Fibroblast of gingiva (primary cell): ENCODE measurements at regions not wholly inside any gene's neighbourhood (a gene's known extent, or its start where the extent isn't known, plus 50 kb on each side); places are given as distances from the start of the nearest gene placed in this dataset.
"Not testable (repeated sequence)": the region's sequence is repeated elsewhere in the genome, so short reads cannot be mapped to it uniquely, and the experiment has no call there.

ENCODE experiments used
- DNase-seq: peaks from one replicate; pipeline ENCODE4 v3.0.0-alpha.2; 2011; ENCODE audit warnings: low read depth

DNA sequence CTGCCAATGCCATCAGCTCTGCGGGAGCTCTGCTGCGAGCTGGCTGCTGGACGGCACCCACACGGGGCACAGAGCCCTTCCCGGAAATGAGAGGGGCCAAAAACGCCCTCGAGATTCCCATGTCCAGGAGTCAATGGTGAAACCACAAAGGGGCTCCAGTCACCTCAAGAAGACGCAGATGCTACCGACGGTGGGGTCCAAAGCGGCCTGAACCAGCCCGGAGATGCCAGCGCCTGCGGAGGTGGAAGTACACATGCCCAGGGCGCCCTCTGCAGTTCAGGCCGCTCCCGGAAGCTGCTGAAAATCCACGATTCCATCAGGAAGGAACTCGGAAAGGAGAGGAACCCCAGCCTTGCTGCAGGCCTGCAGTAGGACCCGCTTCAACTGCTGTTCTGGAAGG lies 82.4 kb upstream of the SELENOP start:
- no peak for DNase-seq

DNA sequence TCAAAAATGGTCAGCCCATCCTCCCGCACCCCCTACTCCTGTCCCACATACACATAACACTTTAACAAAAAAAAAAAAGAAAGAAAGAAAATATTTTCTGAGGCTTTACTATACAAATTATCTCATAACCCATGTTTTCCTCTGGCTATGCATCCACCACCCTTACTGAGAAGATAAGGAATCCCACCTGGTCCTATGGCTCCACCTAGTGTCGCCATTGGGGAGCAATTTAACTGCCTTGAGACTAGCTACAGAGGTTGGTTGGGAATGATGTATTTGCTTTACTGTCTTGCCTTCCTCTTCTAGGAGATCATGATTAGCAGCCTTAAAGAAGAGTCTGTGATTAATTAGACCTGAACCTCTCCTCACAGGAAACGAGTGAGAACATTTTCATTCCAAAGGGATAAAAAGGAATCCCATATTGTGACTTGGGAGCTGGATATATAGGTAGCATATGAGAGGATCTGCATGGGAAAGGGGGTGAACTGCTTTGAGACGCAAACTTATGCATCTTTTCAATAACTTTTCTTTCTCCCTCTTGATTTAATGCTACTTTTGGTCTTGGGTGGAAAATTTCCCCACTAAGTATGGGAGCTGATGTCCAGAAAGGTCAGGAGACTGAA lies 77.7 kb upstream of the SELENOP start:
- DNase-seq = peak; percentile 62

DNA sequence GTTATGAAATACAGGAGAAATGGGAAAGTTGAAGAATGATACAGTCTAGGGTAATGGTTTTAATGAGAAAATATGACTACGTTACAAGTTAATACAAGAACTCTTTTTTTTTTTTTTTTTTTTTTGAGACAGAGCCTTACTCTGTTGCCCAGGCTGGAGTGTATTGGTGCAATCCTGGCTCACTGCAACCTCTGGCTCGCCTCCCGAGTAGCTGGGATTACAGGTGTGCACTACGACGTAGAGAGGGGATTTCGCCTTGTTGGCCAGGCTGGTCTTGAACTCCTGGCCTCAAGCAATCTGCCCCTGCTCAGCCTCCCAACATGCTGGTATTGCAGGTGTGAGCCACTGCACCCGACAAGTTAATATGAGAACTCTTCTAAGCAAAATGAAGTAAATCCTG lies 77.1 kb upstream of the SELENOP start:
- DNase-seq = no peak

DNA sequence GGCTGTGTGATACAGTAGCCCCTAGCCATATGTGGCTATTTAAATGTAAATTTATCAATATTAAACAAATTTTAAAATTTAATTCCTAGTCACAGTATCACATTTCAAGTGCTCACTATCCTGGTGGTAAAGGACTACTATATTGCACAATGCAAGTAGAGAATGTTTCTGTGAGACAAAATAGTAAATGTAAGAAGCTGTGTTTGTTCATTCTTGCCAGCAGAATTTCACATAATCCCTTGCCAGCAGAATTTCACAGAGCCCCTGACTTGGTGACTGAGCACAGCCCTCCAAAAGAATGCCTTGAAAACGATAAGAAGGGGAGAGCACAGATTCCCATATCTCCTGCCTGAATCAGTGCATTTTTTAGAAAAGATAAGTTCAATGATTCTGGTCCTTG lies 75.9 kb upstream of the SELENOP start:
- DNase-seq = peak; percentile 65

DNA sequence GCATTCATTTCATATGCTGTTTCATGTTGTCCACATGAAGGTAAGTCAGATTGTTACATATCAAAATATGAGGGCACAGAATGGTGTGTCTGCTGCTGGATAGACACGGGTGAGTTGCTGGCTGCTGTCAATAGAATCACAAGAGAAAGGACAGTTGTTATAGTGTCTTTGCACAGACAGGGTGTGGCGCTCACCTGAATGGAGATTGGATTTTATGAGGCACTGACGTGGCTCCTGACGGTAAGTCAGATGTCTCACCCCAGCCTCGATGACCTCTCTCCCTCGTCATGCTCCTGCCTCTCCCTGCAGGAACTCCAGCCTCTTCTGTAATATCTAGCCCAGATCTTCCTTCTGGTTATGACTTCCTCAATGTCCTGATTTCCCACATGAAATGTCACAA lies 75.4 kb upstream of the SELENOP start:
- no peak for DNase-seq

DNA sequence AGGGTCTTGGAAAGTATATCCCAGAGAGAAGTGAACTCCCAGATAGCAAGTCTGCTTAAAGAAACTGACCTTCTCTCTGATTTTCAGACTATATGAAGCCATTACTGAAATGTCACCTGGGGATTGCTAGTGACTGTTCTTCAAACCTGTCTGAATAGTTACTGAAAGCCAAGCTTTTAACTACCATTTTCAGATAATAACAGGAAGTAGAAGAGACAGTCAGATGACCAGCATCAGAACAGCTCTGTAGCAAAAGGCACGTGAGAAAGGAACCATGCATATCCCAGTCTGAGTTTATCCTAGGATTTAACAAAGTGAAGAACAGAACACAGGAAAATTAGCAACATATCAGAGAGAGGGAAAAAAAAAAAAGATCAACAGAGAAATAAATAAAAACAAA lies 74.9 kb upstream of the SELENOP start:
- no peak for DNase-seq

DNA sequence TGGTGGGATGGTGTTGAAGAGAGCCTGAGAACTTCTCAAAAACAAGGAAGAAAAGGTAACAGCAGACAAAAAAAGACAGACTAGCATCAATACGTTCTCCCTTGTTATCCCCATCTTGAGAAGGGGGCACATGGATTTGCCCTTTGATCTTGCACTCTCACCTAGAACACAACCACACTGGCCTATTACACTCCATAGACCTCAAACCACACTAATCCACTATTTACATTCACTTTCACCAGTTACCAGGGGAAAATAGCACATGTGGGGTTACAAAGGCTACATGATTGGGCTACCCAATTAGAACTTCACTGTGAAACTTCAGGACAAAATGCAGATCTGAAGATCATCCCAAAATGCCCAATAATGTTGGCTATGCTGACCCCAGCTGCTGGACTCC lies 72.6 kb upstream of the SELENOP start:
- DNase-seq = no peak

DNA sequence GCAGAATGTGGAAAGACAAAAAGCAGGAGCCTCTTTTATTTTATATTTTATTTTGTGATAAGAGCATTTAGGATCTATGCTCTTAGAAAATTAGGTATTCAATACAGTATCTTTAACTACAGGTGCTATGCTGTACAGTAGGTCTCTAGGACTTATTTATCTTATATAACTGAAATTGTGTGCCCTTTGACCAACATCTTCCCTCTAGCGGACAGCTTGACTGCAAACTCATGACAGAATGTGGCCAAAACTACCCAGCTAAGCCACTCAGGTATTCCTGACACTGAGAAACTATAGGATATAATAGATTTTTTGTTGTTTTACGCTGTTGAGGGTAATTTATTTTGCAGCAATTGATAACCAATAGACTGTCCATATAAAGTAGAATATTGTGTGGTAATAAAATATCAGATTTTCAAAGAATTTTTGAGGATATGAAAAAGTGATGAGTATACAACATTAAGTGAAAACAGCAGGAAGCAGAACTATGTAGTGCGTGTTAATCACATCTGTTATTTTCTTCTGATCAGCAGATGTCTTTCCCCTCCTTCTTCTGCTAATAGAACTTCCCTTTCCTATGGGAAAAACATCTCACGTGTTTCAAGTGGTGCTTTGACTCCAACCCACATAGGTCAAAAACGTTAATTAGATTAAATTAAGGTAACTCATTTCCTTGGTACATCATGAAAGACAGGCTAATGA lies 69.9 kb upstream of the SELENOP start:
- no peak for DNase-seq

DNA sequence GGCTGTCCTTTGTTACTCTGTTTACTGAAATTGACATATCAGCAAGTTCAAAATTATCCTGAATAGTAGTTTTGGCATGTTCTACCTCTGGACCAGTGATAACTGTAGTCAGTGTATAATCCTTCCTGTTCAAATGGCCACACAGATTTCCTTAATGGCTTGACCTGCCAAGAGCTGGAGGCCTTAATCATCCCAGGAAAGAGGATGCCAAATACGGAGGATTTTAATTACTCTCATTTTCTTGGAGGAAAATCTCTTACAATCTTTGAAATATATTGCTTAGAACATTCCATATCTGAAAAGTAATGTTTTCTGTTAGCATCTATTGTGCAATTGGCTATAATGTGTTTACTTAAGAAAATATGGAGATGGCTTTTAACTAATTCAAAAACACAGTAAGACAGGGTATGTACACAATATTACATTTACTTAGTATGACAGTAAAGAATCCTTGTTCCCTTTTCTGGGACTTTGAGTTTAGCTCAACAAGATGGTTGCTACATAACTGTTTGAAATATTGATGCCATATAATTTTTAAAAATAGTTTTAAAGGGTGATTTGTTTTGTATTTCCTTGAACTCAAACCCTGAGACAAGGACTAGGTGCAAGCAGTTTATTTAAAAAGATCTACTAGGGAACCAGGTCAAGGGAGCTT lies 68.9 kb upstream of the SELENOP start:
- DNase-seq = peak; percentile 43

DNA sequence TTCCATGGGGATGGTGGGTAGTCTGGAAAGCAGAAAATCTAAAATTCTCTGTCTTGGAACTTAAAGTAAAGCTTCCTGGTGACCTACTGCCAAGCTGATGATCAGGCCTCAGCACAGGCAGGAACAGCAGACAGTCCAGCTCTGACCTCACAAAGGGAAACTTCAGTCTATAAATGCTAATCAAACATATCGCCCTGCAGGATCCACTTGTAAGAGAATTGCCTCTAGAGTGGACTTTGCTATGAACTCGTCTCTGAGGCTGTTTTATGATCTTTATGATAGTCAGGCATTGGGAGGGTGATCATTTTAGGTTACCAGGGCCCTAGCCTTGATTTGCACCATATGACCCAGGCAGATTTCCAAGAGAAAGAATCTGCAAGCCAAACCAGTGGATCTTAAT lies 67.6 kb upstream of the SELENOP start:
- DNase-seq = no peak

DNA sequence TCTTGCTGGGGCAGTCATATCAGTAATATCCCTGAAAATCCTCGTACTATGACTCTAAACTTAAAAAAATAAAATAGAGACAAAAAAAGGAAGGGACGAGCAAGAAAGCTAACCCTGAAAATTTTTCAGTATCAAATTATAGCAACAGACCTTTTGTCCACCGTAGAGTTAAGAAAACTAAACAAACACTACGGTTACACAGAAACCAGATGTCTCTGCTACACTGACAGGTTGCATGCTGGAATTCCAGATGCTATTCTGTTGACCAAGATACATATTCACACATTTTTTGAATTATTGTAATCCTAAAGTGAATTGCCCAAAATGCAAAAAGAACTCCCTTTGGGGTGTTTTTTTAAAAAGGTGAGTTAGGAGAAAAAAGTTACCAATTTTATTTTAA lies 66.9 kb upstream of the SELENOP start:
- DNase-seq = no peak

DNA sequence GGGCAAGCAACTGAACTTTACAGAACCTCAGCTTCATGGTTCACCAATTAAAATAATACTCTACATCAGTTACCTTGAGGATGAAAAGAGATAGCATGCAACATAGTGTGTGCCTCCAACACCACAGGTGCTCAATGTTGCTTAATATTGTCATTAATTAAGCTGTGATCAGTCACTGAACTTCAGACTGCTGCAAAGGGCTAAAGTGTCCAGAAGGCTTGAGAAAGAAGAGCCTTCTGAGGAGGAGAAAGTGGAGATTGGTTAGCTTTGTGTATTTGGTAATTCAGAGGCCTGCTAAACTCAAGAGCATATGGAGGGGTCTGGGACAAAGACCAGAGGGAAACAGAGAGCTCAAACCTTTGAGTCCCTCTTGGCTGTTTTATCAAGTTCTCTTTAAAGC lies 66.3 kb upstream of the SELENOP start:
- no peak for DNase-seq

DNA sequence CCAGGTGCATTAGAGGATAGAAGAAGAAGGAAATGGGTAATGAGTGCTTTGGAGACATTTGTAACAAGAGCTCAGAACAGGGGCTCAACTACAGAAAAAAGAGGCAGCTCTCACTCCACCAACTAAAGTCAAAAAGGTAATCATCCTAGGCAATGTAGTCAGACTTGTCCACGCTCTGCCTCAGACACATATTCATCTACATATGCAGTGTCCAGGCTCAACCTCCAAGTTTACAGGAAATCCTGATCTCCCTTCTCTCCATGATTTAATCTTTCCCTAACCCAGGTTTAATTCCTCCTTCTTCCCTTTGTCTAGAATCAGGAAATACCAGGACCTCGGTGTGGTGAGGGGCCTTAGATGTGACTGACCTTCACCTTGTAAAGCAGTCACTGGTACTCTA lies 65.7 kb upstream of the SELENOP start:
- DNase-seq = no peak

DNA sequence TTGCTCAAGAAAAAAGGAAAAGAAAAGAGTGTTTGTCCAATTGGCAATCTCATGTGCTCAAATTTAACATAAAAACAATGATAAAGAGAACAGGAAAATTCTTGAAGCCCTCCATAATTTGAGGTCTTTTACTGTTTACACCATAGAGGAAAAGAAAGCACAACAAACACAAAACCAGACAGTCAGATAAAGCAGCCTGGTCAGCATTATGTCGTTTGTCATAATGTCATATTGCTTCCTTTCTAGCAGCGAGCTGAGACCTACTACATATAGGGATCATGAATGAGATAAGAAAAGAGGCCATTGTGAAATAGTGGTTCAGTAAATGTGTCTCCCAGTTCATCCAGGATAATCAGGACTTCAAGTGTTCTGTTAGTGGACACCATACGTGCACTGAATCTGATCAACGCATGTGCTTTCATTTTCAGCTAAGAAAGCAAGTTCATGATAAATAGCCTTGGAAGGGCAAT lies 64.7 kb upstream of the SELENOP start:
- no peak for DNase-seq

DNA sequence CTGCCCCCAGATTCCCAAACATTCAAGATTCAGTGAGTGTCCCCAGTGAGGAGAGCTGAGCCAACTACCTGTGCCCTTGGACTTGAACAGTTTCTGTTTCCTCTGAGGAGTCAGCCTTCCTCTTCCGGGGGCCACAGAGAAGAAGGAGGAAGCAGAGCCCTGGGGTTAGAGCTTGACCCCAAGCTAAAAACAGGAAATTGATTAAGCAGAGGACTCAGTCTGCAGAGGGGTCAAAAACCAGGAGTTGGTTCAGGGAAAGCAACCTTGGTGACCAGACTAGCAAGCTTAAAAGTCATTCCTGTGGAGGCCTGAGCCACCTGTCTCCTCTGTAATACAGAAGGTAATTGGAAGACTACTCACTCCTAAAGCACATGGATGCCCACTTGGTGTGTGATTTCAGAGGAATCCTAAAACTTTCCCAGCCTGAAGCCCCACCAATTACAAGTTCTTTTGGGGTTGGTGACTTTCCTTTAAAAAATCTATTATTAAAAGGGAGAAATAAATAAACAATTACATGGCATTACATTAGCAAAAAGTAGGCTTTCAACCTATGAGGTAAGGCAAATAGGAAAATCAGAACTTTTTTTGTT lies 64.2 kb upstream of the SELENOP start:
- no peak for DNase-seq

DNA sequence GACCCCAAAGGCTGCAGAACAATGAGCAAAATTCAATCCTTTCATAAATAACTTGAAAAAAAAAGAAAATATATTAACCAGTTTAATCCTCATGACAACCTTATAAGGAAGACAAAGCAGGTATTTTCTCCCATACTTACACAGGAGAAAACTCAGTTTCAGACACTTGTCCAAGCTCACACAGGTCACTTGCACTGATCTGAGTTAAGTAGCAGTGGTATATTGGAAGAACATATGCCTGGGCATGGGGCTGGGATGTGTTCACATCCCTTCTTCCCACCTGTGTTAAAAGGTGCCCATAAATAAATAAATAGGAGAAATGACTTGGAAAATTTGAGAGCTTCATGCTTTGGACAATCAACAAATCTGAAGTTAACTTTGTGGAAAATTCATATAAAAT lies 63.5 kb upstream of the SELENOP start:
- DNase-seq = no peak

DNA sequence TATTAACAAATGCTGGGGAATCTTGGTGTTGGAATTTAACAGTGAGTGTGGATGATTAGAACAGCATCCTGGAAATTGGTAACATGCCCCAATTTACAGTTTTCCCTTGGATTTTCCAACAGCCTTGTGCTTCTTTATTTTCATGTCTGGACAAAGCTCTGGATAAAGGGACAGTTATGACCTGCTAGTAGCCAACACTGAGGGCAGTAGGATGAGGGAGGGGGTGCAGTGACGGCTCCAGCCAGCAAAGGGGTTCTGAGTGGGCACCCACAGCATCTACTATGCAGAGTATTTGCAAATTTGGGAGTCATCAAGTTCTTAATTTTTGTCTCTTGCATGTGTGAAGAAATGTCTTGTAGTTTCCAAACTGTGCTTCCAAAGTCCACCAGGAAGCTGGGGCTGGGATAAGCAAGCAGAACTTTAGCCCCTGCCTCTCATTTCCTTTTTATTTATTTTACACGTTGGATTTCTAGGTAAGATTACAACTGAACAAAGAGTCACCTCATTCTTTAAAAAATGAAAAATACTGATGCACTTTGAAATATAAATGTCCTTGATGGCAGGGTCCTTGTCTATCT lies 63.0 kb upstream of the SELENOP start:
- DNase-seq = no peak

DNA sequence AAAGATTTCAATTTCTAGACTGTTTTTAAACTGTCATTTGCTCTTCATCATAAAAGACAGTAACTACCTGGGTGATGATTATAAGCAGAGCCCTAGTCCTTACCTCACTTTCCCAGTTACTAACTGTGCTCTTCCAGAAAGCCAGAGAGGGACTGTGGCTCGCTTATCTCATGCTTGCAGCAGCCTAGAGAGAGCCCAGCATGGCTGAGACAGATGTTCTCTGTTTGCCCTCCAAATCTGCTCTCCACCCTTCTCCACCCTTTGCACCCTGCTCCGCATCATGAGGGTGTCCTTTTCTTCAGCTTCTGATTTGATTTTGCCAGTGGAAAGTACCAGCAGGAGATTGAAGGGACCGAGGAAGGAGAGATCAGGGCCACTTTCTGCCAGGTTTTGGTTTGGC lies 61.2 kb upstream of the SELENOP start:
- no peak for DNase-seq

DNA sequence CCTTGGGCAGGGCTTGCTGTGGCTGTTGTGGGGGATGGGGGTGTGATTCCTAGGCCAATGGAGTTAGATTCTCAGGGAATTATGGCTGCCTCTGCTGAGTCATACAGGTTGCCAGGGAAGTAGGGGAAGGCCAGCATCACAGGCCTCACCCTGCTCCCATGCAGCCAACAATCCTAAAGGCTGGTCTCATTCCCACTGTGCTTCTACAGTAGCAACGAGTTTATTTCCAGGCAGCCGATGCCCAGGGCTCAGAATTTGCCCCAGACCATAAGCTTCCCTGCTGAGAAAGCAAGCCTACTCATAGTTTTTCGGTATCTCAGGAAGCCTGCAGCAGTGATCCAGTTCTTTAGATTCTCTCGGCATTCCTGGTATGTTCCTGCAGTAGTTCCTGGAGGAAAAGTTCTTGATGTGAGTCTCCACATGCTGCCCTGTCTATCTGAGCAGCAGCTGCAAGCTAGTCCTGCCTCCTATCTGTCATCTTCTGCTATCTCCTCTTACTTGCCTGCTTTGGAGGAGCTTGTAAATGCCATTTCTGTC lies 59.3 kb upstream of the SELENOP start:
- no peak for DNase-seq

DNA sequence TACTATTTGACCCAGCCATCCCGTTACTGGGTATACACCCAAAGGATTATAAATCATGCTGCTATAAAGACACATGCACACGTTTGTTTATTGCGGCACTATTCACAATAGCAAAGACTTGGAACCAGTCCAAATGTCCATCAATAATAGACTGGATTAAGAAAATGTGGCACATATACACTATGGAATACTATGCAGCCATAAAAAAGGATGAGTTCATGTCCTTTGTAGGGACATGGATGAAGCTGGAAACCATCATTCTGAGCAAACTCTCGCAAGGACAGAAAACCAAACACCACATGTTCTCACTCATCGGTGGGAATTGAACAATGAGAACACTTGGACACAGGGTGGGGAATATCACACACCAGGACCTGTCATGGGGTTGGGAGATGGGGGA lies 56.7 kb upstream of the SELENOP start:
- DNase-seq = not testable (repeated sequence)

DNA sequence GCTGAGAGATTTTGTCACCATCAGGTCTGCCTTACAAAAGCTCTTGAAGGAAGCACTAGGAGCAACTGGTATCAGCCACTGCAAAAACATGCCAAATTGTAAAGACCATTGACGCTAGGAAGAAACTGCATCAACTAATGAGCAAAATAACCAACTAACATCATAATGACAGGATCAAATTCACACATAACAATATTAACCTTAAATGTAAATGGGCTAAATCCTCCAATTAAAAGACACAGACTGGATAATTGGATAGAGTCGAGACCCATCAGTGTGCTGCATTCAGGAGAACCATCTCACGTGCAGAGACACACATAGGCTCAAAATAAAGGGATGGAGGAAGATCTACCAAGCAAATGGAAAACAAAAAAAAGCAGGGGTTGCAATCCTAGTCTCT lies 53.1 kb upstream of the SELENOP start:
- not testable (repeated sequence) for DNase-seq
